SK-N-SH (cell line): ENCODE measurements at regions not wholly inside any gene's neighbourhood (a gene's known extent, or its start where the extent isn't known, plus 50 kb on each side); places are given as distances from the start of the nearest gene placed in this dataset.

Source experiments
- CTCF ChIA-PET: fragments of 300-600, 350-600 bp; formaldehyde crosslinking; extraction: SDS; loops from one replicate; lab custom pipeline; 2021; lab: Yijun Ruan, JAX
- POLR2A ChIA-PET: fragments of 350-600 bp; sonication (Branson Sonifier 250); formaldehyde crosslinking; extraction: SDS; loops from one replicate; lab custom pipeline; 2020; ENCODE audit warnings: antibody characterized with exemption, inconsistent platforms; lab: Yijun Ruan, JAX
- DNase-seq: peaks from one replicate; pipeline ENCODE4 v3.0.0; 2012
- H2AFZ ChIP-seq: fragments of 200-600 bp; sonication (generic); 2 replicates; pipeline ENCODE4 v1.8.1; 2016; ENCODE audit warnings: antibody characterized with exemption, mild to moderate bottlenecking, low read depth
- H3F3A ChIP-seq: fragments of 200-600 bp; sonication (generic); replicated peaks from 2 replicates; pipeline ENCODE3; 2016; ENCODE audit warnings: antibody characterized with exemption, mild to moderate bottlenecking; ENCODE audit not compliant: insufficient read depth
- H3K27ac ChIP-seq, 2 experiments: fragments of 200-500 bp in 1 of 2; fragments of 200-600 bp in 1 of 2; sonication (Bioruptor generic) in 1 of 2; sonication (generic), shearing (Covaris generic) in 1 of 2; 2 replicates each; pipeline versions ENCODE4 v1.5.1 to v1.6.1; 2014 to 2016; ENCODE audit warnings: low read depth in 2 of 2, inconsistent platforms in 1 of 2, low read length in 1 of 2, mild to moderate bottlenecking in 1 of 2, mixed read lengths in 1 of 2
- H3K27me3 ChIP-seq: fragments of 200-600 bp; sonication (generic), shearing (Covaris generic); 2 replicates; pipeline ENCODE4 v1.6.1; 2016; ENCODE audit warnings: mixed run types; ENCODE audit not compliant: insufficient read depth
- H3K36me3 ChIP-seq, 2 experiments: fragments of 200-500 bp in 1 of 2; fragments of 200-600 bp in 1 of 2; sonication (Bioruptor generic) in 1 of 2; sonication (generic) in 1 of 2; replicated peaks in 1 of 2; 2 replicates each; pipeline versions ENCODE3 to v1.5.1; 2014 to 2016; ENCODE audit warnings: low read length in 1 of 2, mild to moderate bottlenecking in 1 of 2; ENCODE audit not compliant: insufficient read depth in 2 of 2, control insufficient read depth in 1 of 2
- H3K4me1 ChIP-seq, 2 experiments: fragments of 200-500 bp in 1 of 2; fragments of 200-600 bp in 1 of 2; sonication (Bioruptor generic) in 1 of 2; sonication (generic), shearing (Covaris generic) in 1 of 2; 2 replicates each; pipeline versions ENCODE4 v1.5.1 to v1.6.1; 2014 to 2016; ENCODE audit warnings: low read depth in 1 of 2, low read length in 1 of 2, mixed run types in 1 of 2; ENCODE audit not compliant: insufficient read depth in 2 of 2, control insufficient read depth in 1 of 2
- H3K4me2 ChIP-seq: fragments of 200-600 bp; sonication (generic), shearing (Covaris generic); 2 replicates; pipeline ENCODE4 v1.6.1; 2017; ENCODE audit warnings: mixed run types
- H3K4me3 ChIP-seq, 2 experiments: fragments of 200-500 bp in 1 of 2; fragments of 200-600 bp in 1 of 2; sonication (Bioruptor generic) in 1 of 2; sonication (generic), shearing (Covaris generic) in 1 of 2; 2 replicates each; pipeline versions ENCODE4 v1.5.1 to v1.8.1; 2014 to 2016; ENCODE audit warnings: low read depth in 2 of 2, inconsistent platforms in 1 of 2, low read length in 1 of 2, mild to moderate bottlenecking in 1 of 2, mixed read lengths in 1 of 2, moderate library complexity in 1 of 2
- H3K79me2 ChIP-seq: fragments of 200-600 bp; sonication (generic); 2 replicates; pipeline ENCODE4 v1.8.1; 2017; ENCODE audit warnings: mild to moderate bottlenecking; ENCODE audit not compliant: insufficient read depth
- H3K9ac ChIP-seq: fragments of 200-600 bp; sonication (generic); 2 replicates; pipeline ENCODE4 v1.6.1; 2017; ENCODE audit warnings: mixed run types
- H3K9me2 ChIP-seq: fragments of 200-600 bp; sonication (generic); 2 replicates; pipeline ENCODE4 v1.6.1; 2017; ENCODE audit warnings: mixed run types
- H3K9me3 ChIP-seq: fragments of 200-600 bp; sonication (generic); 2 replicates; pipeline ENCODE4 v1.6.1; 2017; ENCODE audit warnings: mixed run types, mild to moderate bottlenecking, moderate library complexity
- H4K20me1 ChIP-seq: fragments of 200-600 bp; sonication (generic); 2 replicates; pipeline ENCODE4 v1.6.1; 2017; ENCODE audit warnings: mild to moderate bottlenecking, mixed run types; ENCODE audit not compliant: insufficient read depth
- CHD2 ChIP-seq: fragments of 150-350 bp; IDR thresholded peaks from 2 replicates; pipeline ENCODE4 v1.6.1; 2018; ENCODE audit warnings: low read length; ENCODE audit not compliant: partially characterized antibody
- EZH2phosphoT487 ChIP-seq: fragments of 200-600 bp; sonication (generic); IDR thresholded peaks from 2 replicates; pipeline ENCODE4 v1.6.1; 2017; ENCODE audit warnings: low read depth, mixed run types, mild to moderate bottlenecking, antibody characterized with exemption, moderate library complexity, borderline replicate concordance
- FOSL2 ChIP-seq: IDR thresholded peaks from 2 replicates; pipeline ENCODE4 v1.4.0; 2012; ENCODE audit warnings: low read depth, mild to moderate bottlenecking, moderate library complexity, borderline replicate concordance
- FOXM1 ChIP-seq: IDR thresholded peaks from 2 replicates; pipeline ENCODE4 v1.4.0; 2012; ENCODE audit warnings: low read depth, mild to moderate bottlenecking
- MEF2A ChIP-seq: IDR thresholded peaks from 2 replicates; pipeline ENCODE4 v1.4.0; 2012; ENCODE audit warnings: low read depth, borderline replicate concordance
- NFIC ChIP-seq: IDR thresholded peaks from 2 replicates; pipeline ENCODE4 v1.4.0; 2012; ENCODE audit warnings: borderline replicate concordance
- RCOR1 ChIP-seq: fragments of 150-350 bp; IDR thresholded peaks from 2 replicates; pipeline ENCODE4 v1.6.1; 2017; ENCODE audit warnings: antibody characterized with exemption, low read length
- RXRA ChIP-seq: IDR thresholded peaks from 2 replicates; pipeline ENCODE4 v1.4.0; 2012; ENCODE audit warnings: low read depth, mild to moderate bottlenecking, borderline replicate concordance
- TAF1 ChIP-seq: IDR thresholded peaks from 2 replicates; pipeline ENCODE4 v1.6.1; 2012; ENCODE audit warnings: low read depth, mild to moderate bottlenecking, low read length, moderate library complexity, borderline replicate concordance
- ZBTB33 ChIP-seq: IDR thresholded peaks from 2 replicates; pipeline ENCODE4 v1.4.0; 2012; ENCODE audit warnings: low read depth, borderline replicate concordance
- WGBS: methylation state at CpG from one replicate; pipeline ENCODE4 v1.1.6; 2017; ENCODE audit warnings: low lambda C conversion rate; 5-methylcytosine and 5-hydroxymethylcytosine counted together
- TF ChIP-seq, protein P1 (sequence below): IDR thresholded peaks from 2 replicates; pipeline ENCODE4 v1.4.0; 2012; ENCODE audit warnings: low read depth, borderline replicate concordance
- TF ChIP-seq, protein P2 (sequence below): fragments of 200-600 bp; sonication (generic); IDR thresholded peaks from 2 replicates; pipeline ENCODE4 v1.6.1; 2017; ENCODE audit warnings: antibody characterized with exemption, mild to moderate bottlenecking, moderate library complexity
- TF ChIP-seq, protein P3 (sequence below): IDR thresholded peaks from 2 replicates; pipeline ENCODE4; 2012
- TF ChIP-seq, protein P4 (sequence below): fragments of 150-350 bp; IDR thresholded peaks from 2 replicates; pipeline ENCODE4 v1.6.1; 2016; ENCODE audit warnings: mild to moderate bottlenecking, low read depth, low read length

DNA sequence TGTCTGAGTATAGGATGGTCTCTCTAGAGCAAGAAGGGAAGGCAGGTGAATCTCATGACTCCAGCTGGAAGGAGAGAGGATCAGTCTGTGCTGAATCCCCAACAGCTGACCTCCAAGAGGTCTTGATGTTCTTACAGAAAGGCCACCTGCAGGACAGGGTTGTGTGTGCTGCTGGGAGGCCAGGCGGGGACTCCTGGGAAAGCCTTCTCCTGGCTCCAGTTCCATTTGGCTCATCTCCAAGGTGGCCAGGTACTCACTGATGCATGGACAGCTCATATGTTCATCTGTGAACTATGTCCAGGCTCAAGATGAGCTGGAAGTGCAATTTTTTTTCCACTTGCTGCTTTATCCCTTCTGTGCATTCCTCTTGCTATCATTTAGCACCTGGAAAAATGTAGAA, 730.2 kb upstream of the RBFOX1 start:
- Histone ChIP-seq H4K20me1 (no peaks in the 10 kb centered on the region), H2AFZ (no peak overlapping the region)
- 50% methylated on average over 1 of the region's 1 CpG for WGBS
- TF ChIP-seq, protein P1, sequence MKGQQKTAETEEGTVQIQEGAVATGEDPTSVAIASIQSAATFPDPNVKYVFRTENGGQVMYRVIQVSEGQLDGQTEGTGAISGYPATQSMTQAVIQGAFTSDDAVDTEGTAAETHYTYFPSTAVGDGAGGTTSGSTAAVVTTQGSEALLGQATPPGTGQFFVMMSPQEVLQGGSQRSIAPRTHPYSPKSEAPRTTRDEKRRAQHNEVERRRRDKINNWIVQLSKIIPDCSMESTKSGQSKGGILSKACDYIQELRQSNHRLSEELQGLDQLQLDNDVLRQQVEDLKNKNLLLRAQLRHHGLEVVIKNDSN: no peak
- TF ChIP-seq, protein P2, sequence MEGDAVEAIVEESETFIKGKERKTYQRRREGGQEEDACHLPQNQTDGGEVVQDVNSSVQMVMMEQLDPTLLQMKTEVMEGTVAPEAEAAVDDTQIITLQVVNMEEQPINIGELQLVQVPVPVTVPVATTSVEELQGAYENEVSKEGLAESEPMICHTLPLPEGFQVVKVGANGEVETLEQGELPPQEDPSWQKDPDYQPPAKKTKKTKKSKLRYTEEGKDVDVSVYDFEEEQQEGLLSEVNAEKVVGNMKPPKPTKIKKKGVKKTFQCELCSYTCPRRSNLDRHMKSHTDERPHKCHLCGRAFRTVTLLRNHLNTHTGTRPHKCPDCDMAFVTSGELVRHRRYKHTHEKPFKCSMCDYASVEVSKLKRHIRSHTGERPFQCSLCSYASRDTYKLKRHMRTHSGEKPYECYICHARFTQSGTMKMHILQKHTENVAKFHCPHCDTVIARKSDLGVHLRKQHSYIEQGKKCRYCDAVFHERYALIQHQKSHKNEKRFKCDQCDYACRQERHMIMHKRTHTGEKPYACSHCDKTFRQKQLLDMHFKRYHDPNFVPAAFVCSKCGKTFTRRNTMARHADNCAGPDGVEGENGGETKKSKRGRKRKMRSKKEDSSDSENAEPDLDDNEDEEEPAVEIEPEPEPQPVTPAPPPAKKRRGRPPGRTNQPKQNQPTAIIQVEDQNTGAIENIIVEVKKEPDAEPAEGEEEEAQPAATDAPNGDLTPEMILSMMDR: no peak
- TF ChIP-seq, all 33 proteins: peak for 0
- Histone ChIP-seq H3K9me3 (no peaks in the 10 kb centered on the region), H3K36me3 (no peaks in the 10 kb centered on the region), H3K9ac (no peak overlapping the region), H3K4me2 (no peak overlapping the region), H3K4me1 (no peaks in the 10 kb centered on the region; a peak in 1 of 4 replicates), H3K27ac (no peak overlapping the region), H3K27me3 (no peaks in the 10 kb centered on the region), H3K79me2 (no peaks in the 10 kb centered on the region), H3F3A (no peaks in the 10 kb centered on the region), H3K4me3 (no peak overlapping the region), H3K9me2 (no peaks in the 10 kb centered on the region)
- ChIA-PET POLR2A (no interaction called here), CTCF (interaction anchor here (1.7 to 2.6 kb wide), 2 partner anchors 8 to 82 kb away, joined by 5 to 6 read pairs; no protein-coding TSS in a partner anchor)
- no peak for DNase-seq

DNA sequence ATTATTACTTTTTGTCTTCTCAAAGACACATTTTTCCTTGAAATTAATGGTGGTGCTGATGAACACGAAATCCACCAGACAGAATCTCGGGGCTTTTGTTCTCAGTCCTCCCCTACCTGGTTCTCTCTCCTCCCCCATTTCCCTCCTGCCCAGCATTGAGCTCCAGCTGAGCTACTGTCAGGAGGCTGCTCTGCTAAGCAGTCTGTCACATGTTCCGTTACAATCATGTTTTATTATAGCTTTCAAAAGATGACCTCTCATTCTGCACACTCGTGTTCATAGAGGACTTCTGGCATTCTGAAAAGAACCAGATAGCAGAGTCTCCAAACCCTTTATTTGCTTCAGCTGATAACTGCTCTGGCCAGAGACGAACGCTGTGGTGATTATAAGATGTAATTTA, 732.5 kb upstream of the RBFOX1 start:
- Histone ChIP-seq H3K9me3 (no peaks in the 10 kb centered on the region), H3K4me1 (no peaks in the 10 kb centered on the region; a peak in 1 of 4 replicates), H3K4me3 (no peak overlapping the region), H3K27me3 (no peaks in the 10 kb centered on the region), H3K9ac (no peak overlapping the region), H2AFZ (no peak overlapping the region), H3K4me2 (no peak overlapping the region), H3K27ac (no peak overlapping the region), H3K9me2 (no peaks in the 10 kb centered on the region), H4K20me1 (no peaks in the 10 kb centered on the region), H3K79me2 (no peaks in the 10 kb centered on the region), H3K36me3 (no peaks in the 10 kb centered on the region), H3F3A (no peaks in the 10 kb centered on the region)
- POLR2A ChIA-PET: no interaction called here
- no peak for TF ChIP-seq MEF2A
- TF ChIP-seq ZBTB33: no peak
- no peak for TF ChIP-seq NFIC
- TF ChIP-seq RXRA: no peak
- no peak for TF ChIP-seq TAF1
- TF ChIP-seq FOXM1: no peak
- no peak for TF ChIP-seq RCOR1
- TF ChIP-seq, protein P3, sequence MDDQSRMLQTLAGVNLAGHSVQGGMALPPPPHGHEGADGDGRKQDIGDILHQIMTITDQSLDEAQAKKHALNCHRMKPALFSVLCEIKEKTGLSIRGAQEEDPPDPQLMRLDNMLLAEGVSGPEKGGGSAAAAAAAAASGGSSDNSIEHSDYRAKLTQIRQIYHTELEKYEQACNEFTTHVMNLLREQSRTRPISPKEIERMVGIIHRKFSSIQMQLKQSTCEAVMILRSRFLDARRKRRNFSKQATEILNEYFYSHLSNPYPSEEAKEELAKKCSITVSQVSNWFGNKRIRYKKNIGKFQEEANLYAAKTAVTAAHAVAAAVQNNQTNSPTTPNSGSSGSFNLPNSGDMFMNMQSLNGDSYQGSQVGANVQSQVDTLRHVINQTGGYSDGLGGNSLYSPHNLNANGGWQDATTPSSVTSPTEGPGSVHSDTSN: no peak
- TF ChIP-seq FOSL2: no peak
- TF ChIP-seq, protein P4, sequence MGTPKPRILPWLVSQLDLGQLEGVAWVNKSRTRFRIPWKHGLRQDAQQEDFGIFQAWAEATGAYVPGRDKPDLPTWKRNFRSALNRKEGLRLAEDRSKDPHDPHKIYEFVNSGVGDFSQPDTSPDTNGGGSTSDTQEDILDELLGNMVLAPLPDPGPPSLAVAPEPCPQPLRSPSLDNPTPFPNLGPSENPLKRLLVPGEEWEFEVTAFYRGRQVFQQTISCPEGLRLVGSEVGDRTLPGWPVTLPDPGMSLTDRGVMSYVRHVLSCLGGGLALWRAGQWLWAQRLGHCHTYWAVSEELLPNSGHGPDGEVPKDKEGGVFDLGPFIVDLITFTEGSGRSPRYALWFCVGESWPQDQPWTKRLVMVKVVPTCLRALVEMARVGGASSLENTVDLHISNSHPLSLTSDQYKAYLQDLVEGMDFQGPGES: no peak
- TF ChIP-seq, protein P1: no peak
- no peak for TF ChIP-seq CHD2
- no peak for TF ChIP-seq EZH2phosphoT487
- DNase-seq: peak; percentile 5
- WGBS: 2% methylated on average over 6 of the region's 6 CpGs
- CTCF ChIA-PET: interaction anchor here (0.6 to 1.5 kb wide), 5 partner anchors 26 to 720 kb away, joined by 3 to 5 read pairs (median 3); no protein-coding TSS in a partner anchor
